Lung (tissue), 11 donors: ENCODE measurements at regions not wholly inside any gene's neighbourhood (a gene's known extent, or its start where the extent isn't known, plus 50 kb on each side); places are given as distances from the start of the nearest gene placed in this dataset.

ENCODE experiments used
- ATAC-seq: fragments of 200-7000 bp; cut with Tn5 transposase; one replicate; pipeline ENCODE4 v1.9.1; 2020; ENCODE audit warnings: moderate number of reproducible peaks; ENCODE audit not compliant: insufficient read depth, low FRiP score
- DNase-seq, 3 donors: peaks; one replicate each; pipeline ENCODE4 v3.0.0-alpha.2; 2013 to 2017
- H3K27ac ChIP-seq, 2 donors: one replicate each; pipeline ENCODE4 v1.5.1; 2013; ENCODE audit warnings: mild to moderate bottlenecking in 2 of 2, moderate library complexity in 2 of 2, control low read depth in 1 of 2, inconsistent platforms in 1 of 2, low read depth in 1 of 2, low read length in 1 of 2
- H3K27me3 ChIP-seq, 3 donors: one replicate each; pipeline ENCODE4 v1.5.1; 2013; ENCODE audit warnings: low read length in 2 of 3; ENCODE audit not compliant: control insufficient read depth in 3 of 3, insufficient read depth in 3 of 3
- H3K36me3 ChIP-seq, 4 donors: one replicate each; pipeline ENCODE4 v1.5.1; 2013; ENCODE audit warnings: low read length in 4 of 4, mild to moderate bottlenecking in 1 of 4, moderate library complexity in 1 of 4; ENCODE audit not compliant: control insufficient read depth in 4 of 4, insufficient read depth in 4 of 4
- H3K4me1 ChIP-seq, 5 donors: one replicate each; pipeline ENCODE4 v1.5.1; 2013; ENCODE audit warnings: low read length in 5 of 5, mild to moderate bottlenecking in 2 of 5, moderate library complexity in 1 of 5; ENCODE audit not compliant: control insufficient read depth in 5 of 5, insufficient read depth in 5 of 5
- H3K4me3 ChIP-seq: one replicate; pipeline ENCODE4 v1.5.1; 2013; ENCODE audit warnings: mild to moderate bottlenecking, control low read depth, moderate library complexity
- H3K9ac ChIP-seq, 2 donors: one replicate each; pipeline ENCODE4 v1.5.1; 2013; ENCODE audit warnings: low read length in 2 of 2, control low read depth in 1 of 2; ENCODE audit not compliant: insufficient read depth in 1 of 2
- H3K9me3 ChIP-seq, 4 donors: one replicate each; pipeline ENCODE4 v1.5.1; 2013; ENCODE audit warnings: low read length in 3 of 4, mild to moderate bottlenecking in 1 of 4, moderate library complexity in 1 of 4; ENCODE audit not compliant: control insufficient read depth in 4 of 4, insufficient read depth in 3 of 4
- CTCF ChIP-seq: IDR thresholded peaks from 2 replicates; pipeline ENCODE4 v1.5.1; 2012; ENCODE audit warnings: mild to moderate bottlenecking; ENCODE audit errors: control extremely low read depth, extremely low read depth
- WGBS, 2 donors: extraction: QIAGEN DNeasy Blood & Tissue Kit; methylation state at CpG; one replicate each; pipeline ENCODE4 v1.1.7; 2013; 5-methylcytosine and 5-hydroxymethylcytosine counted together
- donor health status: control.
- donor health status: control.
- donor health status: Bipolar disorder and iron deficiency.
- donor health status: healthy.
- donor health status: DM: yes; HTN: yes; CAD: no.

DNA sequence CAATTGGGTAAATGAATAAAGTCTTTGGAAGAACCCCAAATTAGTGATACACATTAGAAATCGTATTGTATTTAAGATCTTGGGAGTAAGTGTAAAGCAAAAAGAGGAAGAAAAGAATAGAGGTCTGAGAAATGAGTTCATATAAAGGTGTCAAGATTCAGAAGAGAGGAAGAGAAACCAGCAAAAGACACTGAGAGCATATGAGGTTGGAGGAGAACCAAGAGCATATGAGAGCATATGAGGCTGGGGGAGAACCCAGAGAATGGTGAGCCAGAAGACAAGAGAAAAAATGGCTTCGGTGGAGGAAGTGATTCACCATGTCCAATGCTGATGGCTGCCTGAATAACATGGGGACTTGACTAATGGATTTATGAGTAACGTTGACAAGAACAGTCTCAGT is 620.1 kb upstream of the GCFC2 start:
- no peak for DNase-seq
- Histone ChIP-seq H3K27ac (no peak overlapping the region), H3K9me3 (no peaks in the 10 kb centered on the region), H3K36me3 (no peaks in the 10 kb centered on the region), H3K9ac (no peak overlapping the region), H3K27me3 (no peaks in the 10 kb centered on the region), H3K4me1 (no peaks in the 10 kb centered on the region), H3K4me3 (no peak overlapping the region)
- TF ChIP-seq CTCF = no peak
- WGBS, 2 donors = 81 to 90% methylated on average over 3 of the region's 3 CpGs
- ATAC-seq = no peak

GRCh38 chr2:76326636-76327035 is 615.9 kb upstream of the GCFC2 start:
- no peak for TF ChIP-seq CTCF
- DNase-seq = no peak
- WGBS, 2 donors = 77 to 79% methylated on average over 1 of the region's 1 CpG
- Histone ChIP-seq H3K27ac (no peak overlapping the region), H3K36me3 (no peaks in the 10 kb centered on the region), H3K9ac (no peak overlapping the region), H3K4me3 (no peak overlapping the region), H3K4me1 (no peaks in the 10 kb centered on the region), H3K9me3 (no peaks in the 10 kb centered on the region), H3K27me3 (no peaks in the 10 kb centered on the region)
- no peak for ATAC-seq

- no peak for DNase-seq
- Histone ChIP-seq H3K4me3 (no peak overlapping the region), H3K36me3 (no peaks in the 10 kb centered on the region), H3K4me1 (no peaks in the 10 kb centered on the region), H3K9ac (no peak overlapping the region), H3K9me3 (no peaks in the 10 kb centered on the region), H3K27ac (no peak overlapping the region), H3K27me3 (no peaks in the 10 kb centered on the region)
- WGBS, 2 donors = 79 to 81% methylated on average over 4 of the region's 4 CpGs
- ATAC-seq = no peak
- no peak for TF ChIP-seq CTCF
Measured at GRCh38 chr2:76323381-76323780, 612.7 kb upstream of the GCFC2 start.

GRCh38 chr2:76320716-76321115 is 610.0 kb upstream of the GCFC2 start:
- ATAC-seq (no peak), DNase-seq (no peak)
- no peak for TF ChIP-seq CTCF
- no peak overlapping the region for H3K4me3 ChIP-seq
- peaks cover 0 to 2% (median 0%) of the 10 kb centered on the region in 4 donors for H3K9me3 ChIP-seq
- no peak overlapping the region for H3K27ac ChIP-seq
- no peak overlapping the region for H3K9ac ChIP-seq
- H3K27me3 ChIP-seq = no peaks in the 10 kb centered on the region
- H3K36me3 ChIP-seq = no peaks in the 10 kb centered on the region
- no peaks in the 10 kb centered on the region for H3K4me1 ChIP-seq
